HG02852 (cell line): ENCODE measurements at regions not wholly inside any gene's neighbourhood (a gene's known extent, or its start where the extent isn't known, plus 50 kb on each side); places are given as distances from the start of the nearest gene placed in this dataset.

Experiments
- ATAC-seq: cut with Tn5 transposase; IDR thresholded peaks from one replicate; pipeline ENCODE4 v1.9.1; 2021; ENCODE audit warnings: mild to moderate bottlenecking, moderate library complexity; ENCODE audit not compliant: unreplicated experiment

DNA sequence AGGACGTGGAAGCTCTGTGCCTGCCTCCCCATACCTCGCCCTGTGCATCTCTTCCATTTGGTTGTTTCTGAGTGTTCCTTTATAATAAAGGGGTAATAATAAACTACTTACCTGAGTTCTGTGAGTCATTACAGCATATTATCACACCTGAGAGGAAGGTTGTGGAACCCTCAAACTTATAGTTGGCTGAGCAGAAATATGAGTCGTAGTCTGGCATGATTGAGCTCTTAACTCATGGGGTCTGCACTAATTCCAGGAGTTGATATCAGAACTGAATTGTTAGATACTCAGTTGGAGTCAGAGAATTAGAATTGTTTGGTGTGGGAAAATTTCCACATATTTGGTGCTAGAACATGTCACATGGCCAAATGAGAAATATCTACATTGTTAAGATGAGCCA is 52.4 kb upstream of the HTR2A start:
- no peak for ATAC-seq

DNA sequence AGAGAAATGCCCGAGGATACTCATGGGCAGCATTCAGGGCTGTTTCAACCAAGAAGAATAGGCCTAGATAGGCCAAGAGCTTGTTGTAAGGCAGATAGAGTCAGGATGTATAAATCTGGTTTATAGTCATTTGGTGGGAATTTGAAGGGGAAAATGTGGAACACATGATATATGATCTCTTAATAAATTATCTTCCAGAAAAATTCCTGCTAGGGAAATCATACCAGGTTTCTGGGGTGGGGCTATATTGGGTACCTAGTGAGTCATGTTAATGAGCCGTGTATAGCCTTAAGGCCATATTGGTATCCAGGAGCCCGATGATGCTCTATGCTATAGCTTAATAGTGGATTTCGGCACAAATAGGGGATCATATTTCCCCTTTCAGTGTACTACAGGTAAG is 51.5 kb upstream of the HTR2A start:
- no peak for ATAC-seq

DNA sequence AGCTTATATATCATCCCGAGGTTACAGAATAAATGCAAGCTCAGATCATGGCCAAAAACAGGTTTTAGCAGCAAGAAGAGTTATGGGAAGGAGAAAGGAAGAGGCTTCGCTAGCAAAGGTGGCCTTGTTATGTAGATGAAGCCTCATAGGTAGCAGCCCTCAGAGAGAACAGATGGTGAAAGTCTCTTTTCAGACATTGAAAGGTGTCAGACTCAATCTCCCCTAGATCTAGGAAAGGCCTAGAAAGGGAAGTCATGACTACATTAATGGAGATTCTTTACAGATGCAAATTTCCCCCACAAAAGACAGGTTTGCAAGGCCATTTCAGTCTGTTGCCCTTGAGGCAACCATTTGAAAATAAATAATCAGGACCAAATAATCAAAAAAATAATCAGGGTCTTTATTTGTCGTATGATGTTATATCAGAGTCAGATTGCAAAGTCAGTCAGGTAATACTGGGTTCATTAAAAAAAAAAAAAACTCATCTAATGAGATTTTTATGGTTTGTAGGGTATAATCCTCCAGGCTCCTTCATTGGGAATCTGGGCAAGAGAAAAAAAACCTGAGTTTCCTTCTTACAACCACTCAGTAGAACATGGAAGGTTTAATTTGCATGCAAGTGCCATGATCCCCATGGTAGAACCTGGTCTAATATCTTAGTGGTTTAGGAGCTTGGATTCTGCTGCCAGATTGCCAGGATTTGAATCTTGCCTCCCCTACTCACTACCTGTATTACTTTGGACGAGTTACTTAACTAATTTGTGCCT is 50.8 kb upstream of the HTR2A start:
- no peak for ATAC-seq
